ENCODE measurements at regions not wholly inside any gene's neighbourhood (a gene's known extent, or its start where the extent isn't known, plus 50 kb on each side); places are given as distances from the start of the nearest gene placed in this dataset.
A peak's percentile ranks its signal among the peaks of the same experiment; 100 is the strongest.

GRCh38 chr6:97591955-97592354, 308.9 kb upstream of the MMS22L start:
- DNase-seq (ENCODE audit: low spot score) = no peak

GRCh38 chr6:97594844-97595243, 311.8 kb upstream of the MMS22L start:
- DNase-seq (ENCODE audit: low spot score) = no peak

- no peak for DNase-seq (ENCODE audit: low spot score)
These were observed 338.1 kb upstream of the MMS22L start for GRCh38 chr6:97621111-97621510.

- DNase-seq (ENCODE audit: low spot score) = peak; percentile 8
These were observed 343.8 kb upstream of the MMS22L start for GRCh38 chr6:97626671-97627441.

GRCh38 chr6:97629180-97629579, 346.2 kb upstream of the MMS22L start:
- DNase-seq (ENCODE audit: low spot score) = no peak

- no peak for DNase-seq (ENCODE audit: low spot score)
These were observed 347.6 kb upstream of the MMS22L start for GRCh38 chr6:97630604-97631003.

GRCh38 chr6:97632341-97632740, 349.3 kb upstream of the MMS22L start:
- no peak for DNase-seq (ENCODE audit: low spot score)

GRCh38 chr6:97639702-97640101, 356.7 kb upstream of the MMS22L start:
- no peak for DNase-seq (ENCODE audit: low spot score)

- no peak for DNase-seq (ENCODE audit: low spot score)
These were observed 361.3 kb upstream of the MMS22L start for GRCh38 chr6:97644353-97644752.

- no peak for DNase-seq (ENCODE audit: low spot score)
These were observed 362.7 kb upstream of the MMS22L start for GRCh38 chr6:97645757-97646156.

GRCh38 chr6:97653076-97653475, 370.1 kb upstream of the MMS22L start:
- DNase-seq (ENCODE audit: low spot score) = no peak

- DNase-seq (ENCODE audit: low spot score) = no peak
These were observed 370.5 kb upstream of the MMS22L start for GRCh38 chr6:97653517-97653916.

GRCh38 chr6:97654674-97655073, 371.7 kb upstream of the MMS22L start:
- DNase-seq (ENCODE audit: low spot score) = no peak

- no peak for DNase-seq (ENCODE audit: low spot score)
These were observed 373.2 kb upstream of the MMS22L start for GRCh38 chr6:97656236-97656635.

- DNase-seq (ENCODE audit: low spot score) = no peak
These were observed 373.8 kb upstream of the MMS22L start for GRCh38 chr6:97656706-97657350.

- no peak for DNase-seq (ENCODE audit: low spot score)
These were observed 375.1 kb upstream of the MMS22L start for GRCh38 chr6:97658090-97658489.

GRCh38 chr6:97663252-97663651, 380.2 kb upstream of the MMS22L start:
- no peak for DNase-seq (ENCODE audit: low spot score)

GRCh38 chr6:97665446-97665845, 382.4 kb upstream of the MMS22L start:
- DNase-seq (ENCODE audit: low spot score) = no peak

- no peak for DNase-seq (ENCODE audit: low spot score)
These were observed 383.9 kb upstream of the MMS22L start for GRCh38 chr6:97666889-97667288.

- DNase-seq (ENCODE audit: low spot score) = no peak
These were observed 385.7 kb upstream of the MMS22L start for GRCh38 chr6:97668716-97669115.

- no peak for DNase-seq (ENCODE audit: low spot score)
These were observed 386.4 kb upstream of the MMS22L start for GRCh38 chr6:97669191-97670031.

- DNase-seq (ENCODE audit: low spot score) = no peak
These were observed 391.8 kb upstream of the MMS22L start for GRCh38 chr6:97674802-97675201.

GRCh38 chr6:97677626-97678025, 394.6 kb upstream of the MMS22L start:
- DNase-seq (ENCODE audit: low spot score) = no peak
